BJ (cell line): ENCODE measurements at regions not wholly inside any gene's neighbourhood (a gene's known extent, or its start where the extent isn't known, plus 50 kb on each side); places are given as distances from the start of the nearest gene placed in this dataset.
"Not testable (repeated sequence)": the region's sequence is repeated elsewhere in the genome, so short reads cannot be mapped to it uniquely, and the experiment has no call there.

Experiments used
- CTCF ChIA-PET: fragments of 350-600 bp; formaldehyde crosslinking; extraction: SDS; loops from one replicate; lab custom pipeline; 2021; ENCODE audit warnings: antibody characterized with exemption, inconsistent platforms; lab: Yijun Ruan, JAX
- POLR2A ChIA-PET: fragments of 300-600 bp; sonication (Branson Sonifier 250); formaldehyde crosslinking; extraction: SDS; loops from one replicate; lab custom pipeline; 2021; ENCODE audit warnings: antibody characterized with exemption; lab: Charles Lee
- DNase-seq: peaks from one replicate; pipeline ENCODE4 v3.0.0-alpha.2; 2011; ENCODE audit warnings: low read depth
- H3K27me3 ChIP-seq: 2 replicates; pipeline ENCODE4 v1.6.0; 2011; ENCODE audit warnings: low read length; ENCODE audit not compliant: control insufficient read depth, insufficient read depth
- H3K36me3 ChIP-seq: 2 replicates; pipeline ENCODE4 v1.5.1; 2011; ENCODE audit warnings: low read length; ENCODE audit not compliant: control insufficient read depth, insufficient read depth
- H3K4me3 ChIP-seq: 2 replicates; pipeline ENCODE4 v1.5.1; 2011; ENCODE audit warnings: low read depth, mild to moderate bottlenecking, control low read depth, low read length
- TF ChIP-seq, protein P1 (sequence below): IDR thresholded peaks from 2 replicates; pipeline ENCODE4 v1.5.1; 2011; ENCODE audit warnings: low read depth, mild to moderate bottlenecking, control low read depth, inconsistent platforms, low read length, moderate library complexity; ENCODE audit not compliant: insufficient read depth

DNA sequence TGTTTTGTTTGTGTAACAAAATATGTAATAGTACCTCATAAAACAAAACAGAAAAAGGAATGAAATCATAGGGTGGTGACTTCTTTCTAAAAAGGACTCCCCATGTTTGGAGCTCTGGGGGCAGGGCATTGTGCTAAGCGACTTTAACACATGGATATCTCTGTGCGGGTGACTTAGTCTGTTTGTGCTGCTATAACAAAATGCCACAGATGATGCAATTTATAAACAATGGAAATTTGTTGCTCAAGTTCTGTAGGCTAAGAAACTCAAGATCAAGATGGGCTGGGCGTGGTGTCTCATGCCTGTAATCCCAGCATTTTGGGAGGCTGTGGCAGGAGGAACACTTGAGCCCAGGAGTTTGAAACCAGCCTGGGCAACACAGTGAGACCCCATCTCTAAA lies 85.4 kb upstream of the SIM2 start:
- peaks cover 13% of the 10 kb centered on the region for H3K27me3 ChIP-seq
- ChIA-PET POLR2A (no interaction called here), CTCF (interaction anchor here (1.0 kb wide), 1 partner anchor 17 kb away, joined by 4 read pairs; no protein-coding TSS in a partner anchor)
- TF ChIP-seq, protein P1, sequence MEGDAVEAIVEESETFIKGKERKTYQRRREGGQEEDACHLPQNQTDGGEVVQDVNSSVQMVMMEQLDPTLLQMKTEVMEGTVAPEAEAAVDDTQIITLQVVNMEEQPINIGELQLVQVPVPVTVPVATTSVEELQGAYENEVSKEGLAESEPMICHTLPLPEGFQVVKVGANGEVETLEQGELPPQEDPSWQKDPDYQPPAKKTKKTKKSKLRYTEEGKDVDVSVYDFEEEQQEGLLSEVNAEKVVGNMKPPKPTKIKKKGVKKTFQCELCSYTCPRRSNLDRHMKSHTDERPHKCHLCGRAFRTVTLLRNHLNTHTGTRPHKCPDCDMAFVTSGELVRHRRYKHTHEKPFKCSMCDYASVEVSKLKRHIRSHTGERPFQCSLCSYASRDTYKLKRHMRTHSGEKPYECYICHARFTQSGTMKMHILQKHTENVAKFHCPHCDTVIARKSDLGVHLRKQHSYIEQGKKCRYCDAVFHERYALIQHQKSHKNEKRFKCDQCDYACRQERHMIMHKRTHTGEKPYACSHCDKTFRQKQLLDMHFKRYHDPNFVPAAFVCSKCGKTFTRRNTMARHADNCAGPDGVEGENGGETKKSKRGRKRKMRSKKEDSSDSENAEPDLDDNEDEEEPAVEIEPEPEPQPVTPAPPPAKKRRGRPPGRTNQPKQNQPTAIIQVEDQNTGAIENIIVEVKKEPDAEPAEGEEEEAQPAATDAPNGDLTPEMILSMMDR, result no peak
- H3K36me3 ChIP-seq, result no peaks in the 10 kb centered on the region
- H3K4me3 ChIP-seq, result no peak overlapping the region
- DNase-seq, result no peak

DNA sequence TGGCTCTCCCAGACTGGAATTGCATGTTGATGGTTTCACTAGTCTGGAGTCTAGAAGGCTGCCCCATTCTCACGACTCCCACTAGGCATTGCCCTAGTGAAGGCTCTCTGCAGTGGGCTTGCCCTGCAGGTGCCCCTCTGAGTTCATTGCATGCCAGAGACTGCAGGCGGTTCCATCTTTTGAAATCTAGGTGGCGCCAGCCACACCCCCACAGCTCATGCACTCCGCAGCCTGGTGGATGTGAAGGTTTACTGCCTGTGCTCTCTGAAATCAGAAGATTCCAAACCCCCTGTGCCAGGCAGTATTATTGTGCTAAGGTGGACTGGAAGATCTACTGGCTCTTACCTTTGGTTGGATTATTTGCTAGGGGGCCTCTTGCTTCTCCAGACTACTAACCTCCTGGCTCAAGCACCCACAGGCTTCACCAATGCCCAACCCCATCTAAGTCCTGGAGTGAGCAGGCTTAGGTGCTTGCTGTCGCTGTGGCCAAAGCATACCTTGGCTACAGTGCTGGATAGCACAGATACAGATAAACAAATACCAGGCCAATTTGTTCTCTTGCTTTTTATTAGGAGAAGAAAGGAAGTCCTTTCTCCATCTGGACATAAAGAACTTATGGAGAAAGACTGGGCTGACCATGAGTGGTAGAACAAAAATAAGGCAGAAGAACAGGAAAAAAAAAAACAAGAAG lies 83.5 kb upstream of the SIM2 start:
- POLR2A ChIA-PET, result no interaction called here
- Histone ChIP-seq H3K27me3 (peaks cover 13% of the 10 kb centered on the region), H3K36me3 (no peaks in the 10 kb centered on the region), H3K4me3 (no peak overlapping the region)
- DNase-seq, result no peak
- CTCF ChIA-PET, result no interaction called here
- TF ChIP-seq, protein P1, result no peak

DNA sequence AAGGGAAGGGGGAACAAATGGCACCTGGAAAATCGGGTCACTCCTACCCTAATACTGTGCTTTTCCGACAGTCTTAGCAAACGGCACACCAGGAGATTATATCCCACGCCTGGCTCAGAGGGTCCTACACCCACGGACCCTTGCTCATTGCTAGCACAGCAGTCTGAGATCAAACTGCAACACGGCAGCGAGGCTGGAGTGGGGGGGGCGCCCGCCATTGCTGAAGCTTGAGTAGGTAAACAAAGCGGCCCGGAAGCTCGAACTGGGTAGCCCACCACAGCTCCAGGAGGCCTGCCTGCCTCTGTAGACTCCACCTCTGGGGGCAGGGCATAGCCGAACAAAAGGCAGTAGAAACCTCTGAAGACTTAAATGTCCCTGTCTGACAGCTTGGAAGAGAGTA lies 82.1 kb upstream of the SIM2 start:
- POLR2A ChIA-PET, DNase-seq, H3K4me3 ChIP-seq, H3K36me3 ChIP-seq, H3K27me3 ChIP-seq, CTCF ChIA-PET: not testable (repeated sequence)

DNA sequence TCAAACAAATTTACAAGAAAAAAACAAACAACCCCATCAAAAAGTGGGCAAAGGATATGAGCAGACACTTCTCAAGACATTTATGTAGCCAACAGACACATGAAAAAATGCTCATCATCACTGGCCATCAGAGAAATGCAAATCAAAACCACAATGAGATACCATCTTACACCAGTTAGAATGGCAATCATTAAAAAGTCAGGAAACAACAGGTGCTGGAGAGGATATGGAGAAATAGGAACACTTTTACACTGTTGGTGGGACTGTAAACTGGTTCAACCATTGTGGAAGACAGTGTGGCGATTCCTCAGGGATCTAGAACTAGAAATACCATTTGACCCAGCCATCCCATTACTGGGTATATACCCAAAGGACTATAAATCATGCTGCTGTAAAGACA lies 77.1 kb upstream of the SIM2 start:
- H3K36me3 ChIP-seq, DNase-seq, H3K27me3 ChIP-seq, CTCF ChIA-PET, POLR2A ChIA-PET, H3K4me3 ChIP-seq: not testable (repeated sequence)

DNA sequence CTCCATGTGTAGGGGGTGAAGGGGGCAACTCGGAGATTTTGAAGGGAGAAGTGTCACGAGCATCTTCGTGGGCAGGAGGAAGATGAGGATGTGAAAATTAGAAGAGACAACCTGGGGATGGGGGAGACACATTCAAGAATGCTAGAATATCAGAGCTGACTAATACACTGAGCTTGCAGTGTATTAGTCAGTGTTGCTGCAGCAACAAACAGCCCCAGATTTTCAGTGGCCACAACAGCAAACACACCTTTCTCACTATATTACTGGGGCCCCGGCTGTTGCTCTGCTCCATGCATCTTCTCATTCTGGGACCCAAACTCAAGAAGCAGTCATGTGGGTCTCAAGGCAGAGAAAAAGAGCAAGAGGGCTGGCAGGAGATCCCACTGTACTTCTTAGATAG lies 74.8 kb upstream of the SIM2 start:
- POLR2A ChIA-PET, result no interaction called here
- Histone ChIP-seq H3K27me3 (peaks cover 17% of the 10 kb centered on the region), H3K36me3 (no peaks in the 10 kb centered on the region), H3K4me3 (no peak overlapping the region)
- TF ChIP-seq, protein P1, result no peak
- CTCF ChIA-PET, result interaction anchor here (1.2 to 1.5 kb wide), 2 partner anchors 38 to 119 kb away, joined by 3 to 6 read pairs; no protein-coding TSS in a partner anchor
- DNase-seq, result no peak

DNA sequence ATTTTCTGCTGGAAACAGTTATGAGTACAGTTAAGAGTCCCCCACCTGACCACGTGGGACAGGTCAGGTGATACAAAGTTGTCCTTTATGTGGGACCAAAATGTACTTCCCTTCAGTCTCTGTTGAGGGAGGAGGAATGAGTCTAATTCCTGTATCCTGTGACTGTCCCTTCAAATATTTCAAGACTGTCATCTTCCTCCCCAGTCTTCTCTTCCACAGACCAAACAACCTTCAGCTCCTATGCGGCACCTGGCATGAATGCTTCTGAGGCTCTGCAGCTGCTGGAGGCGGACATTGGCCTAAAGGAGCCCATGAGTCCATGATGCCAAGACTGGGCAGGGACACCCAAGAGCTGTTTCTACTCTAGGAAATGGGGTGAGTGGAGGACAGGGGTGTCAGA lies 72.1 kb upstream of the SIM2 start:
- no peak for DNase-seq
- H3K36me3 ChIP-seq, result no peaks in the 10 kb centered on the region
- TF ChIP-seq, protein P1, result no peak
- ChIA-PET CTCF (no interaction called here), POLR2A (no interaction called here)
- H3K4me3 ChIP-seq, result no peak overlapping the region
- H3K27me3 ChIP-seq, result peaks cover 19% of the 10 kb centered on the region
